GM19463 (cell line): ENCODE measurements at regions not wholly inside any gene's neighbourhood (a gene's known extent, or its start where the extent isn't known, plus 50 kb on each side); places are given as distances from the start of the nearest gene placed in this dataset.
"Not testable (repeated sequence)": the region's sequence is repeated elsewhere in the genome, so short reads cannot be mapped to it uniquely, and the experiment has no call there.

Experiments
- ATAC-seq: cut with Tn5 transposase; IDR thresholded peaks from one replicate; pipeline ENCODE4 v1.9.1; 2021; ENCODE audit warnings: mild to moderate bottlenecking, moderate library complexity; ENCODE audit not compliant: unreplicated experiment

DNA sequence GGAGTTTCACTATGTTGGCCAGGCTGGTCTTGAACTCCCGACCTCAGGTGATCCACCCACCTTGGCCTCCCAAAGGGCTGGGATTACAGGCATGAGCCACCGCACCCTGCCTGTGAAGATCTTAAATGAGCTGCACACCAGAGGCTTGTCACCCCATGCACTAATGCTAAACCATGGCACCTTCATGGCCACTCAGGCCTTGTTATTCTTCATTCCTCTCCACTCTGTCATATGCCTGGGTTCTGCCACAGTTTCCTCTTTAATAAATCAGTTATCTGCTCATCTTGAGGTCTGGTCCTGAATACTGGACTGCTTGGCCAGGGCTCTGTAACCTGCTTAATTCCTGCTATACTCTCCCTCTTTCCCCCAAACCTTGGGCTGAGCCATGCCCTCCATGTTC, 104.3 kb upstream of the FOXN2 start:
- no peak for ATAC-seq

DNA sequence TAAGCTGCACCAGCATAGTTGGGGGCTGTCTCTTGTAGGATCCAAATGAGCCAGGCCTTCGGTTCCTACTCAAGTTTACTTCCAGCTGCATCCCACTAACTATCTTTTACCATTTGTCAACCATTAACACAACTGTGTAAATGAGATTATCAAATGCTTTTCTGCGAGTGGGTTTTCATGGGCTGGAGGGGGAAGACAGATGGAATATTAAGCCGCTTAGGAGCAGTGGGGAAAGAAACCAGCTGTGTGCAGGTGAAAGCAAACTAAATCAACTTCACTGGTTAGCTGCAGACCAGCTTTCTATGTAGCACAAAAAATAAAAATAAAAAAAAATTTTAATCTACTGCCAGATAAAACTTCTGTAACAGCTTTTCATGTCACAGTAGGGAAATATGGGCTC, 100.8 kb upstream of the FOXN2 start:
- ATAC-seq, result no peak

DNA sequence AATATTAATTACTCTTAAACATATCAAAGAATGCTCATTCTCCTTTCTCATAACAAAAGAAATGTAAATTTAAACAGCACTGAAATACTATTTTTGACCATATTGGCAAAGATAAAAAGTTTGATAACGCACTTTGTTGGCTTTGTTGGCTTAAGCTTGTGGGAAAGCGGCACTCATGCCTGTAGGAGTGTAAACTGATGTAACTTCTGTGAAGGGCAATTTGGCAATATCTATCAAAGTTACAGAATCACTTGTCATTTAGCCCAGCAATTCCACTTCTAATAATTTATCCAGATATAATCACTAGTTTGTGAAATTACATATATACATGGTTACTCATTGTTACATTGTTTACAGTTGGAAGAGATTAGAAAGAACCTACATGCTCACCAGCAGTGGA, 96.3 kb upstream of the FOXN2 start:
- no peak for ATAC-seq

DNA sequence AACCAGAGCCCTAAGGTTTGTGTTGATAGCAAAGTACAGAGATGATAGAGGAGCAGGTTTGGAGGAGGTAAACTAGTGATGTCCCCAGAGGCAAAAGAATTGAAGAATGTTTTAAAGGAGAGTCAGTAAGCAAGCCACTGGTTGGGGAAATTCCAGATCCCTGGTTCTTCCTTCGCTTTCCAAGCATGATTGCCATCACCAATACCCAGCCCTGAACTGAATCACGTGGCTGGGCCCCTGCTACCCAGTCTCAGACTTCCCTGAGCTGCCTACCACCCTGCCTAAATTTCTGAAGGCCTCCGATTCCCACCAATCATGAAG, 95.3 kb upstream of the FOXN2 start:
- ATAC-seq, result no peak

DNA sequence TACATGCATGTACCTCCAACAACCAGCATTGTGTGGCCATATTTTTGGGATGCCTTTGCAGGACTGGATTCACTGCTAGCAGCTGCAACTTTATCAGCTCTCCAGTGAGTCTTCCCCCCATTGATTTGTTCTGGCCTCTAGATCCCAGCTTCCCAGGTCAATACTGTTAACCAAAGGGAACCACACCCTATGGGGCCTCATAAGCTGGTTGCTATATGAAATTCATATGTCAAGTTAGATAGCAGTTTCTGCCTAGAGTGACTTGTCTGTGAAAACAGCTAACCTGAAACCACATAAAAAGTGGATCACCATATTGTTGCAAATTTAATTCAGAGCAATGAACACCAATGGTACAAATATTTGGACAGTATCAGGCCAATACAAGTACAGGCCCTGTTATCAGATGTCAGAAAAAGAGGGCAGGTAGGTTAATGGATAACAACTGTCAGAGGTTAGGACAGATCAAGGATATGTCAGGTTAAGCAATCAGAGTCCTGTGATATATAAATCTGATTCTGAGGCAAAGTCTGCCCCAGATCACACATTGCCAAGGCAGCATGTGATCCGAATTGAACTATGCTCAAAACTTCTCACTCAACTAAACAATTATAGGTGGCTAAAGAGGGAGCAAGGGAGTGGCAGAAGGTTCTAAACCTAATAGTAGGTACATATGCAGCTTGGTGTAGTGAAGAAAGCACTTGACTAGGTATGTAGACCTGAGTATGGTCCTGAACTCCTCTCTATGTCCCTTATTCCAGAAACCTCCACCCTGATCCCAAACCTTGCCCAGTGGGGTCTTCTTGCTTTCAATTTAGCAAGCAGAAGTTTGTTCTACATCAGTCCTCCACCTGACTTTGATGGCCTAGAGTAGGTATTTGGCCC, 94.7 kb upstream of the FOXN2 start:
- no peak for ATAC-seq

DNA sequence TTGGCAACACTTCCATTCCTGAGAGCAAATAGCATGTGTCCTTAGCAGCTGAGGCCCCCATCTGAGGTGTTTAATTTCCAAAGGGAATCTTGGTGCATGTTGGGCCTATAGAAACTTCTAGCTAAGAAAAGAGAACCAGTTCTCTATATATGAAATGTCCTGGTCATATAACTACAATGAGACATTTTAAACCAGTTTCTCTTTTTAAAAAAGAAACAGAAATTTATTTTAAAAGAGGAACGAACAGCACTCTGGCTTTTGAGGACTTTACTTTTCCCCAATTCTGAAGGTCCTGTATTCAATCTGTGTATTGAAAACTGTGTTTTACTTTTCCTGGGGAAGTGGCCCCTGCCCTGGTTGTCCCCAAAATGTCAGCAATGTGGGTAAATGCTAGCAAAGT, 94.0 kb upstream of the FOXN2 start:
- ATAC-seq, result no peak

DNA sequence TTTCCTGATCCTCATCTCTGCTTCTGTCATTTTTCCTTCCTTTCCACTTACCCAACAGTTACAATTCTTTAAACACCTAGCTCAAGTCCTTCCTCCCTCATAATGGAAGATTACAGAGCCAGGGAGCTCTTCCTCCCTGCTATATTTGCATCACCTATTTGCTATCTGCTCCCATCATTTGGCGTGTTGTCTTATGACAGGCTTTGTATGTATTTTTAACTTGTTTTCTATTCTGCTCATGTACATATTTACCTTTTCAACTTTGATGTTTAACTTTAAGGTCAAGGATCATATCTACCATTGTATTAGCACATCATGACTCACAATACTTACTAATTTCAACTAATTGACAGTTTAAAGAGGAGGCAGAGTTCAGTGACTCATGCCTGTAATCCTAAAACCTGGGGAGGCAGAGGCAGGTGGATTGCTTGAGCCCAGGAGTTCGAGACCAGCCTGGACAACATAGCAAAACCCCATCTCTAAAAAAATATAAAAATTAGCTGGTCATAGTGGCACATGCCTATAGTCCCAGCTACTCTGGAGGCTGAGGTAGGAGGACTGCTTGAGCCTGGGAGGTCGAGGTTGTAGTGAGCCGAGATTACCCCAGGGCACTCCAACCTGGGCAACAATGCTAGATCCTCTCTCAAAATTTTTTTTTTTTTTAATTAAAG, 92.5 kb upstream of the FOXN2 start:
- ATAC-seq, result no peak

DNA sequence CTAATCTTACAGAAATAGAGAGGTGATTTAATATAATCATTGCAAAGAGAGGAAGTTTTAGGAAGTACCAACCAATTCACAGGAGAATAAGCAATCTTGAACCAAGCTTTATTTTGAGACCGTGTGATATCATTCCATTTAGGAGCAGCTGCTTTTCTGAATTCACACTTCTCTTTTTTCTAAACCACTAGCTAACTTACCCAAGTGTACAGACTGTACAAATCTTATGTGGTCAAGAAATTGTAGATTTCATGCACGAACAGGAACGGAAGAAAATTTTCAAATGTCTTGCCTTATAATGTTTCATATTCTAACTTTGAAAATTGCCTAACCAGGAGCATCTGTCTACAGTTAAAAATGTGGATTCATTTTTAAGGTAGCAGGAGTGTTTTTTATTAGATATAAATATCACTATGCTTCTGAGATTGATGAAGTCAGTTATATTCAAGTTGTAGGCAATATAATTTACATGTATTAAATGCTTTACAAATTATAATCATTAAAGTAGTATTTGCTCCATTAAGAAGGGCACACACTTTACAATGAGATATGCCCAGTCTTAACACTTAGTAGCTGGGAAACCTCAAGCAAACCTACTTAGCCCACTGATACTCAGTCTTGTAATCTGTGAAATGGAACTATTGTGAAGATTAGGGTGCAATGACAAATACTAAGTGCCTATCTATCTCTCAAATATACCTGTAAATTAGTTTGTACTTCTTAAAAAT, 86.7 kb upstream of the FOXN2 start:
- peak; percentile 74 for ATAC-seq

DNA sequence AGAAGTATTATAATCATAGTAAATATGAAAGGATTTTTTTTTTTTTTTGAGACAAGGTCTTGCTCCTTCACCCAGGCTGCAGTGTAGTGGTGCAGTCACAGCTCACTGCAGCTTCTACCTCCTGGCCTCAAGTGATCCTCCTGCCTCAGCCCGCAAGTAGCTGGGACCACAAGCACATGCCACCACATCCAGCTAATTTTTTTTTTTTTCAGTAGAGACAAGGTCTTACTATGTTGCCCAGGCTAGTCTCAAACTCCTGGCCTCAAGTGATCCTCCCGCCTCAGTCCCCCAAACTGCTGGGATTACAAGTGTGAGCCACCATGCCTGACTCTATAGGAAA, 86.2 kb upstream of the FOXN2 start:
- ATAC-seq, result peak; percentile 47

DNA sequence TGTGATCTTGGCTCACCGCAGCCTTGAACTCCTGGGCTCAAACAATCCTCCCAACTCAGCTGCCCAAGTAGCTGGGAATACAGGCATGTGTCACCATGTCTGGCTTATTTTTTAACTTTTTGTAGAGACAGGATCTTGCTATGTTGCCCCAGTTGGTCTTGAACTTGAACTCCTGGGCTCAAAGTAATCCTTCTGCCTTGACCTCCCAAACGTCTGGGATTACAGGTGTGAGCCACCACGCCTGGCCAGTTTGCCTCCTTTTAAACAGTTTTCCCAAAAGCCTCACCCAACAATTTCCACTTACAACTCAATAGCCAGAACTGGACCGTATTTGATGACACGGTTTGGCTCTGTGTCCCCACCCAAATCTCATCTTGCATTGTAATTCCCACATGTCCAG, 85.4 kb upstream of the FOXN2 start:
- ATAC-seq, result no peak

DNA sequence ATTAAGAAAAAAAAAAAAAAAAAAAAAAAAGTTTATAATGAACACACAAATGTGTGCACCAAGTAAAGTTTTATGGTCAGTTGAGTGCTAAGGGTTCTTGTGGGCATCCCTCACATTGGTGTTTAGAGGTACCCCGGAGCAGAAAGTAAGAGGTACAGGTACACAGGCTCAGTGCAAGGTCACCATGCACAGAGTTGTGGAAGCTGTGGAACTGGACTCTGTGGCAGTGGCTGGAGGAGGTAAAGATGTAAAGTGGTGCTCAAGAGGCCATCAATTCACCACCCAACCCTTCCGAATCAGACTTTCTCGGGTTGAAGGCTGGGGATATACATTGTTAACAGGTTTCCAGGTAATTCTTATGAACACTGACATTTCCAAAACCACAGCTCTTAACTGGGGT, 83.6 kb upstream of the FOXN2 start:
- ATAC-seq, result no peak

DNA sequence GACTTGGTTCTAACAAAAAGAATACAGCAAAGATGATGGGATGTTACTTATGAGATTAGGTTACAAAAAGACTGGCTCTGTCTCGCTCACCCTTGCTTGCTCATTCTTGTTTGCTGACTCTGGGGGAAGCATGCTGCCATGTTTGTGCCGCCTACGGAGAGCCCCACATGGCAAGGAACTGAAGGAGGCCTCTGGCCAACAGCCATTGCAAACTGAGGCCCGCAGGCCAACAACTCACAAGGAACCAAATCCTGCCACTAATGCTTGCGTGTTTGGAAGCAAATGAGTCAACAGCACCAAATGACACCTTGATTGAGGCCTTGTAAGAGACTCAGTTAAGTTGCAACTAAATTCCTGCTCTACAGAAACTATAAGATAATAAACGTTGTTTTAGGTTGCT, 82.1 kb upstream of the FOXN2 start:
- no peak for ATAC-seq

DNA sequence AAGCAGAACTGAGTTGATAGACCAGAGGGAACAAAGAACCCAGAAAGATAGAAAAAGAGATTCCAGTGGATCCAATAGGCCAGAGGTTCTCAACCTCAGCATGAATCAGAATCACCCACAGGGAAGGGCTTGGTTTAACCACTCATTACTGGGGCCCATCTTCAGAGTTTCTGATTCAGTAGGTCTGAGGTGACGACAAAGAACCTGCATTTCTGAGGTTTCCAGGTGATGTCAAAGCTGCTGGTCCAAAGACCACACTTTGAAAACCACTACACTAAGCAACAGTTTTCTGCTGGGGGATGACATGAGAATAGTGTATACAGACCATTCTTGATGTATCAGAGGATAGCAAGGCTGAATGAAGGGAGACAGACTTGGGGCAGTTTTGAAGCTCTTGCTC, 81.5 kb upstream of the FOXN2 start:
- ATAC-seq, result no peak

DNA sequence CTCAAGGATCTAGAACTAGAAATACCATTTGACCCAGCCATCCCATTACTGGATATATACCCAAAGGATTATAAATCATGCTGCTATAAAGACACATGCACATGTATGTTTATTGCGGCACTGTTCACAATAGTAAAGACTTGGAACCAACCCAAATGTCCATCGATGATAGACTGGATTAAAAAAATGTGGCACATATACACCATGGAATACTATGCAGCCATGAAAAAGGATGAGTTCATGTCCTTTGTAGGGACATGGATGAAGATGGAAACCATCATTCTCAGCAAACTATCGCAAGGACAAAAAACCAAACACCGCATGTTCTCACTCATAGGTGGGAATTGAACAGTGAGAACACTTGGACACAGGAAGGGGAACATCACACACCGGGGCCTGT, 80.7 kb upstream of the FOXN2 start:
- ATAC-seq, result not testable (repeated sequence)

DNA sequence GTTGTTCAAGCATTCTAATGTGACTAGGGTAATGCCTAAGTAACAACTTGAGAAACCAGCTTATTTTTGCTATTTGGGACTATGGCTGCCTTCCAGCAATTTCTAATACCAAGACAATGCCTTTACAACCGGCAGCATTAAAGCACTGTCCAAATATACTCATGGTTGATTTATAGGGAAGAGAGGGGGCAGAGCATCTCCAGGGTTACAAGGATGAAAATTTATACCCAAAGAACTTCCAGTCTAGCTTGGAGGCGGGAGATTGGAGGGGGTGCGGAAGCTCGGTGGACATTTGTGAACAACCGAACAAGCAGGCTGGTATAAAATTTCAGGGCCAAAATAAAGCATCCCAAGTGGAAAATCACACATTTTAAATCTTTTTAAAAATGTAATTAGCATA, 79.4 kb upstream of the FOXN2 start:
- ATAC-seq, result no peak

DNA sequence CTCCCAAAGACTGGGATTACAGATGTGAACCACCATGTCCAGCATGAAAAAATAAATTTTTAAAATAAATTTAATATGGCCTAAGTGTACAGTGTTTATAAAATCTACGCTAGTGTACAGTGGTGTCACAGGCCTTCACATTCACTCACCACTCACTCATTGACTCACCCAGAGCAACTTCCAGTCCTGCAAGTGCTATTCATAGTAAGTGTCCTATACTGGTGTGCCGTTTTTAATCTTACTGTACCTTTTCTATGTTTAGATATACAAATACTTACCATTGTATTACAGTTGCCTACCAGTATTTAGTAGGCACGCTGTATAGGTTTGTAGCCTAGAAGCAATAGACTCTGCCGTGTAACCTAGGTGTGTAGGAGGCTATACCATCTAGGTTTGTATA, 76.1 kb upstream of the FOXN2 start:
- no peak for ATAC-seq

DNA sequence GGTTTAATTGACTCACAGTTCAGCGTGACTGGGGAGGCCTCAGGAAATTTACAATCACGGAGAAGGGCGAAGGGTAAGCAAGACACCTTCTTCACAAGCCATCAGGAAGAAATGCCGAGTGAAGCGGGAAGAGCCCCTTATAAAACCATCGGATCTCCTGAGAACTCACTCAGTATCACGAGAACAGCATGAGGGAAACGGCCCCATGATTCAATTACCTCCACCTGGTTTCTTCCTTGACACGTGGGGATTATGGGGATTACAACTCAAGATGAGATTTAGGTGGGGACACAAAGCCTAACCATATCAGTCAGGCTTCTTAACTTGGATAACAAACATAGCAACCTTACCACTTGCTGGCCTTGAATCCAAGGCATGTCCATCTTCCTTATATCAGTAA, 73.6 kb upstream of the FOXN2 start:
- ATAC-seq, result no peak

DNA sequence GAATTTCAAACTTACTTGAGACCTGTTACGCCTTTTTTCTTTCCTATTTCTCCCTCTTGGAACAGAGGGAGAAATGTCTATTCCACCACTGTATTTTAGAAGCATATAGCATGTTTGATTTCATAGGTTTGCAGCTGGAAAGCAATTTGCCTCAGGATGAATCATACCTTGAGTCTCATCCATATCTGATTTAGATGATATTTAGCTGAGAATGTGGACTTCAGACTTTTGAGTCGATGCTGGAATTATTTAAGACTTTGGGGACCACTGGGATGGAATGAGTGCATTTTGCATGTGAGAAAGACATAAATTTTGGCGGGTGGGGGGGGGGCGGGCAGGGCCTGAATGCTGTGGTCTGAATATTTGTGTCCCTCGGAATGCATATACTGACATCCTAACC, 67.3 kb upstream of the FOXN2 start:
- ATAC-seq, result no peak

DNA sequence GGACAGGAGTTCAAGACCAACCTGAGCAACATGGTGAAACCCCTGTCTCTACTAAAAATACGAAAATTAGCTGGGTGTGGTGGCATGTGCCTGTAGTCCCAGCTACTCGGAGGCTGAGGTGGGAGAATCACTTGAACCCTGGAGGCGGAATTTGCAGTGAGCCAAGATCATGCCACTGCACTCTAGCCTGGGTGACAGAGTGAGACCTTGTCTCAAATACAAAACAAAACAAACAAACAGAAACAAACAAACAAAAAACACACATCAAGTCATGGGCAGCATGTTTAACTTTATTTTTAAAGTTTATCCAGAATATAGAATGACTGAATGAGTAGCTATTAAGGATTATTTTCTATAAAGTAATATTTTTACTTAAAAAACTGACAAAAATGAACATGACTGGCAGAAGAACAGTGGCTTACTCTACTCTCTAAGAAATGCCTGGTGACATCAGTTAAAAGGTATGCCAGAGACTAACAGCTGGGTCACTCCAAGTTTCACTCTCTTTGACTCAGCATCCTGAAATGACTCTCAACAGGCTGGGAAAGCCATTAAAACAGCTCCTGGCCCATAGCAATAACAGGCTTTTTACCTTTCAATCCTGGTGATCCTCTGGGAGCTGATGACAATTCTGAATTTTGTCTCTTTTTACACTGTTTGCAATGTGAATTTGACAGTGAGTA, 66.1 kb upstream of the FOXN2 start:
- ATAC-seq, result peak; percentile 92

DNA sequence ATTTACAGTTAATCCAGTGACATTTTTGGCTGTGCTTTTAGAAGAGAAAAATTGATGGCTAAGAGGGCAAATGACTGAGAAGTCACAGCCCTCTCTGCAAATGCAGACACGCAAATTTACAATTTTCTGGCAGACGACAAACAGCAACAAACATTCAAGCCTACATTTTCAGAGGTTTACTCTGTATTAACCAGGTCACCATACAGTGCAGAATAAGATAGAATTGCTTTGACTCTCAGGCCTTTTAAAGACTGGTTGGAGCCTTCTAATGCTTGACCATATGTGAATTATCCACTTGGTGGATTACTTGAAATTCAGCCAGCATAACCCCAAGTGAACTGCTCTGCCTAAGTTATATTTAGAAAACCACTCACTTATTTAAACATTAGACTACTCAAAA, 65.5 kb upstream of the FOXN2 start:
- ATAC-seq, result no peak

DNA sequence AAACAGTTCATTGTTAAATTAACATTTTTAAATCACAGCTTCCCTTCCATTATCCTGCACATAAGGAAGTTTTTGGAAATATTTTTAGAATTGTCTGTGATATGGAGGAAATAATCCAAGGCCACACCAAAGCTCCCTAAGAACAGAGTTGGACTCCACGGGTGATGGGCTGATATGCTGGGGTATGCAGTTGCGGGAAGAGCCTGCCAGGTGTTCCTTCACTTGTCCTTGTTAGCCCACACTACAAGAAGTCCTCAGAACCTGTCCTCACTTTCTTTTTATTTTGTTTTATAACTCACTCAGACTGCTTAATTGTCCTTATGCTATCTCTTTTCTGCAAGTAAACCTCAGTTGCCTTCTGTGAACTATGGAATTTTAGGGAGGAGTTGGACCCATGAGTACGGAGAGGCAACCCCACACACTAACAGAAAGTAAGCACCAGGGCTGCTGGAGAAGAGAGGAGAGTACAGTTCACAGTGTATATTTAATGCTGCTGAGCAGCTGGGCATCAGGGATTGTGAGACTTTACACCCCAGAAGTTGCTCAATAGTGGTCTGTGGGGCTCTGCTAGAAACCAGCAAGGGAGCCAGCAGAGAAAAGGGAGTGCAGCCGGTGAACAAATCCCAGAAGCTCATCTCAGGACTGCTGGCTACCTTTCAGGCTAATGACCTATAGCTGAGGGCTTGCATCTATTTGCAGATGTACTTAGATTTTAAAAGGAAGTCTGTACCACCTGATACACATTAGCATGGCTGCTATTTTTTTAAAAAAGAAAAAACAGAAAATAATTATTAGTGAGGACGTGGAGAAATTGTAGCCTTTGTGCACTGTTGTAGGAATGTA, 64.6 kb upstream of the FOXN2 start:
- ATAC-seq, result no peak
